Mesendoderm (in vitro differentiated cells): ENCODE measurements at regions not wholly inside any gene's neighbourhood (a gene's known extent, or its start where the extent isn't known, plus 50 kb on each side); places are given as distances from the start of the nearest gene placed in this dataset.

ENCODE experiments used
- DNase-seq: peaks from one replicate; pipeline ENCODE4 v3.0.0; 2013
- H2AK5ac ChIP-seq: 2 replicates; pipeline ENCODE4 v1.6.1; 2013; ENCODE audit warnings: low read length, inconsistent platforms
- H2BK120ac ChIP-seq: 2 replicates; pipeline ENCODE4 v1.6.1; 2013; ENCODE audit warnings: low read depth, mild to moderate bottlenecking, low read length, moderate library complexity, mixed read lengths
- H2BK15ac ChIP-seq: replicated peaks from 2 replicates; pipeline ENCODE4 v1.6.1; 2013; ENCODE audit warnings: low read depth, mild to moderate bottlenecking, moderate library complexity
- H2BK5ac ChIP-seq: 2 replicates; pipeline ENCODE4 v1.6.1; 2013; ENCODE audit warnings: low read length, inconsistent platforms
- H3K18ac ChIP-seq: 2 replicates; pipeline ENCODE4 v1.6.1; 2013; ENCODE audit warnings: mild to moderate bottlenecking, low read length, mixed read lengths
- H3K23ac ChIP-seq: one replicate; pipeline ENCODE4 v1.6.1; 2013; ENCODE audit warnings: low read length
- H3K27ac ChIP-seq: 2 replicates; pipeline ENCODE4 v1.5.1; 2013; ENCODE audit warnings: low read depth, mild to moderate bottlenecking, inconsistent platforms, low read length, moderate library complexity
- H3K27me3 ChIP-seq: 2 replicates; pipeline ENCODE4 v1.6.1; 2013; ENCODE audit warnings: low read length, control low read depth, mild to moderate bottlenecking, inconsistent platforms; ENCODE audit not compliant: insufficient read depth, poor library complexity
- H3K36me3 ChIP-seq: 2 replicates; pipeline ENCODE4 v1.6.1; 2013; ENCODE audit warnings: low read length, inconsistent platforms; ENCODE audit not compliant: control insufficient read depth, insufficient read depth
- H3K4ac ChIP-seq: one replicate; pipeline ENCODE4 v1.6.1; 2013; ENCODE audit warnings: low read depth, mild to moderate bottlenecking, low read length, moderate library complexity
- H3K4me1 ChIP-seq: 2 replicates; pipeline ENCODE4 v1.6.1; 2013; ENCODE audit warnings: low read depth, low read length, inconsistent platforms; ENCODE audit not compliant: control insufficient read depth
- H3K4me2 ChIP-seq: 2 replicates; pipeline ENCODE4 v1.6.1; 2013; ENCODE audit warnings: low read length
- H3K4me3 ChIP-seq: 2 replicates; pipeline ENCODE4 v1.5.1; 2013; ENCODE audit warnings: mild to moderate bottlenecking, low read length
- H3K56ac ChIP-seq: one replicate; pipeline ENCODE4 v1.6.1; 2013; ENCODE audit warnings: low read length
- H3K79me1 ChIP-seq: 2 replicates; pipeline ENCODE4 v1.6.1; 2013; ENCODE audit warnings: low read length, inconsistent platforms
- H3K79me2 ChIP-seq: 2 replicates; pipeline ENCODE4 v1.6.1; 2013; ENCODE audit warnings: mild to moderate bottlenecking, low read length; ENCODE audit not compliant: control insufficient read depth, insufficient read depth
- H3K9ac ChIP-seq: 2 replicates; pipeline ENCODE4 v1.6.1; 2013; ENCODE audit warnings: low read length, inconsistent platforms
- H4K5ac ChIP-seq: one replicate; pipeline ENCODE4 v1.6.1; 2013; ENCODE audit warnings: low read length
- H4K8ac ChIP-seq: one replicate; pipeline ENCODE4 v1.6.1; 2013; ENCODE audit warnings: low read depth, mild to moderate bottlenecking, control low read depth, low read length, moderate library complexity
- WGBS: extraction: QIAGEN DNeasy Blood & Tissue Kit; methylation state at CpG from one replicate; pipeline ENCODE4 v1.1.7; 2013; ENCODE audit warnings: low lambda C conversion rate, missing lambda C conversion rate; ENCODE audit not compliant: insufficient coverage; ENCODE audit errors: extremely low coverage; 5-methylcytosine and 5-hydroxymethylcytosine counted together

GRCh38 chr1:82462366-82462765 is 661.6 kb downstream of the ADGRL2 start:
- no peak overlapping the region for H3K23ac ChIP-seq
- no peak overlapping the region for H2BK120ac ChIP-seq
- H3K4me2 ChIP-seq, result no peak overlapping the region

GRCh38 chr1:82455342-82455741 is 654.6 kb downstream of the ADGRL2 start:
- no peak overlapping the region for H2AK5ac ChIP-seq
- no peaks in the 10 kb centered on the region for H3K79me1 ChIP-seq
- no peaks in the 10 kb centered on the region for H3K4me1 ChIP-seq
- H2BK120ac ChIP-seq, result no peak overlapping the region
- no peak overlapping the region for H4K8ac ChIP-seq
- H4K5ac ChIP-seq, result no peak overlapping the region
- H3K9ac ChIP-seq, result no peak overlapping the region
- H3K36me3 ChIP-seq, result no peaks in the 10 kb centered on the region
- no peaks in the 10 kb centered on the region for H3K79me2 ChIP-seq
- H3K27me3 ChIP-seq, result no peaks in the 10 kb centered on the region
- H2BK5ac ChIP-seq, result no peak overlapping the region
- H3K4me2 ChIP-seq, result no peak overlapping the region
- no peak overlapping the region for H2BK15ac ChIP-seq
- no peak overlapping the region for H3K18ac ChIP-seq
- no peak overlapping the region for H3K23ac ChIP-seq
- no peak overlapping the region for H3K27ac ChIP-seq
- no peak overlapping the region for H3K56ac ChIP-seq
- no CpG with 5 or more reads among the region's 1 CpG for WGBS
- no peak for DNase-seq
- H3K4ac ChIP-seq, result no peak overlapping the region
- no peak overlapping the region for H3K4me3 ChIP-seq

More at GRCh38 chr1:82462366-82462765, 661.6 kb downstream of the ADGRL2 start:
- Histone ChIP-seq H3K79me1 (no peaks in the 10 kb centered on the region), H3K4me3 (no peak overlapping the region), H3K27me3 (no peaks in the 10 kb centered on the region), H3K56ac (no peak overlapping the region), H3K27ac (no peak overlapping the region), H4K5ac (no peak overlapping the region), H3K4me1 (no peaks in the 10 kb centered on the region), H3K36me3 (no peaks in the 10 kb centered on the region), H3K18ac (no peak overlapping the region), H2BK15ac (no peak overlapping the region), H3K79me2 (no peaks in the 10 kb centered on the region), H2BK5ac (no peak overlapping the region), H3K4ac (no peak overlapping the region), H3K9ac (no peak overlapping the region), H4K8ac (no peak overlapping the region), H2AK5ac (no peak overlapping the region)
- no peak for DNase-seq
- WGBS, result no CpG with 5 or more reads among the region's 1 CpG

DNA sequence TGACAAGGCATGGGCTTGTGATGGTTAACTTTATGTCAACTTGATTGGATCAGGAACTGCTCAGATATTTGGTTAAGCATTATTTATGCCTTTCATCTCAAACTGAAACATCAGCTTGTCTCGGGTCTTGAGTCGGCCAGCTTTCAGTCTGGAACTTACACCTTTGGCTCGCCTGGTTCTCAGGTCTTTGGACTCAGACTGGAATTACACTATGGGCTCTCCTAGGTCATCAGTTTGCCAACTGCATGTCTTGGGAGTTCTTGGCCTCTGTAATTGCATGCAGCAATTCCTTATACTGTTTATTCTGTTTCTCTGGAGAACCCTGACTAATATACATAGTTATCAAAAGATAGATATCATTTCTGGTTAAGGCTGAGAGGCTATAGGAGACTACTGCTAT is 653.7 kb downstream of the ADGRL2 start:
- Histone ChIP-seq H3K4me3 (no peak overlapping the region), H3K27me3 (no peaks in the 10 kb centered on the region), H3K18ac (no peak overlapping the region), H3K79me2 (no peaks in the 10 kb centered on the region), H3K23ac (no peak overlapping the region), H4K8ac (no peak overlapping the region), H3K79me1 (no peaks in the 10 kb centered on the region), H3K4ac (no peak overlapping the region), H3K4me1 (no peaks in the 10 kb centered on the region), H3K9ac (no peak overlapping the region), H3K27ac (no peak overlapping the region), H4K5ac (no peak overlapping the region), H2BK120ac (no peak overlapping the region), H2BK5ac (no peak overlapping the region), H3K56ac (no peak overlapping the region), H3K4me2 (no peak overlapping the region), H2BK15ac (no peak overlapping the region), H2AK5ac (no peak overlapping the region), H3K36me3 (no peaks in the 10 kb centered on the region)
- no peak for DNase-seq
- WGBS, result no CpG with 5 or more reads among the region's 3 CpGs

DNA sequence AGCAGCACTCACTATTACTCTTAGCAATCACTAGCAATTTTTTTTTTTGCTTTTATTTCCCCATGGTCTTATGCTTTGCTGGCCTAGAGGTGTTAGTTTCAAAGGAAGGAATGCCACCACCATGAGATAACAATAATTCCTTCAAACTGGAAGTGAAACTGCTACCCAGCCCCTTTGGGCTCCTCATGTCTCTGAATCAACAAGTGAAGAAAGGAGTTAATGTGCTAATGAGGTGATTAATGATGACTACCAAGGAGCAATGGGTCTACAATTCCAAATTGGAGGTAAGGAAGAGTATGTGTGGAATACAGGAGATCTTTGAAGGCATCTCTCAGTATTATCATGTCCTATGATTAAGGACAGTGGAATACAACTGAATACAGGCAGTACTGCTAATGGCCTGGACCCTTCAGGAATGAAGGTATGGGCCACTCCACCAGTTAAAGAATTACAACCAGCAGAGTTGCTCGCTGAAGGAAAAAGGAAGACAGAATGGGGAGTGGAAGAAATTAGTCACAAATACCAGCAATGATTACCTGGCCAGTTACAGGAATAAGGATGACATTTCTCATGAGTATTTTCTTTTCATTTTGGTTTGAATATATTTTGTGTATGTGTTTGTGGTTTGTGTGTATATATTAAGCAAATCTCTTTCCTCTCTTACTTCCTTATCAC is 652.9 kb downstream of the ADGRL2 start:
- Histone ChIP-seq H3K18ac (no peak overlapping the region), H3K27ac (no peak overlapping the region), H3K9ac (no peak overlapping the region), H3K4me2 (no peak overlapping the region), H2BK15ac (no peak overlapping the region), H3K36me3 (no peaks in the 10 kb centered on the region), H2BK5ac (no peak overlapping the region), H3K4ac (no peak overlapping the region), H3K4me1 (no peaks in the 10 kb centered on the region), H3K56ac (no peak overlapping the region), H3K4me3 (no peak overlapping the region), H2AK5ac (no peak overlapping the region), H2BK120ac (no peak overlapping the region), H3K79me2 (no peaks in the 10 kb centered on the region), H3K23ac (no peak overlapping the region), H4K8ac (no peak overlapping the region), H4K5ac (no peak overlapping the region), H3K79me1 (no peaks in the 10 kb centered on the region), H3K27me3 (no peaks in the 10 kb centered on the region)
- DNase-seq, result peak; percentile 20
- WGBS, result no CpG with 5 or more reads among the region's 1 CpG

DNA sequence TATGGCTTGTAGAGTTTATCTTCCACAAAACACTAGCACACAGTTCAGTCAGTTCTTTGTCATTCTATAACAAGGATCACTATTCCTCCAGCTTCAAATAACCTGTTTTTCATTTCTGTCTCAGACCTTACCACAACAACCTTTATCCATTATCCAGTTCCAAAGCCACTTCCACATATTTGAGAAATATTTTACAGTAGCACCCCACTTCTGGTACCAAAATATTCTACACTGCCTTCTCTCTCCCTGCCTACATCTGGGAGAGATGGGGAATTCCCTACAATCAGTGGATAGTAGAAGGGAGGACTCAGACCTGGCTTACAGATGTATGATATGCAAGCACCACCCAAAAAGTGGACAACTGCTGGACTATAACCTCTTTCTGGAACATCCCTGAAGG is 651.4 kb downstream of the ADGRL2 start:
- Histone ChIP-seq H3K36me3 (no peaks in the 10 kb centered on the region), H3K18ac (no peak overlapping the region), H3K56ac (no peak overlapping the region), H3K4me2 (no peak overlapping the region), H3K27me3 (no peaks in the 10 kb centered on the region), H4K8ac (no peak overlapping the region), H3K4me1 (no peaks in the 10 kb centered on the region), H3K23ac (no peak overlapping the region), H2BK120ac (no peak overlapping the region), H2AK5ac (no peak overlapping the region), H4K5ac (no peak overlapping the region), H2BK15ac (no peak overlapping the region), H3K79me2 (no peaks in the 10 kb centered on the region), H3K4me3 (no peak overlapping the region), H2BK5ac (no peak overlapping the region), H3K9ac (no peak overlapping the region), H3K79me1 (no peaks in the 10 kb centered on the region), H3K27ac (no peak overlapping the region), H3K4ac (no peak overlapping the region)
- DNase-seq, result no peak

GRCh38 chr1:82451191-82451590 is 650.5 kb downstream of the ADGRL2 start:
- H3K56ac ChIP-seq, result no peak overlapping the region
- no peak overlapping the region for H2BK15ac ChIP-seq
- no peak overlapping the region for H3K9ac ChIP-seq
- DNase-seq, result no peak
- H2BK5ac ChIP-seq, result no peak overlapping the region
- no peak overlapping the region for H3K4me2 ChIP-seq
- no peaks in the 10 kb centered on the region for H3K79me1 ChIP-seq
- no peak overlapping the region for H2AK5ac ChIP-seq
- H2BK120ac ChIP-seq, result no peak overlapping the region
- H3K4me3 ChIP-seq, result no peak overlapping the region
- no peaks in the 10 kb centered on the region for H3K36me3 ChIP-seq
- no peak overlapping the region for H3K18ac ChIP-seq
- no peak overlapping the region for H4K5ac ChIP-seq
- H3K27me3 ChIP-seq, result no peaks in the 10 kb centered on the region
- no peaks in the 10 kb centered on the region for H3K4me1 ChIP-seq
- no peak overlapping the region for H3K23ac ChIP-seq
- H3K79me2 ChIP-seq, result no peaks in the 10 kb centered on the region
- H3K4ac ChIP-seq, result no peak overlapping the region
- H3K27ac ChIP-seq, result no peak overlapping the region
- no CpG with 5 or more reads among the region's 2 CpGs for WGBS
- H4K8ac ChIP-seq, result no peak overlapping the region
